ENCODE measurements at regions not wholly inside any gene's neighbourhood (a gene's known extent, or its start where the extent isn't known, plus 50 kb on each side); places are given as distances from the start of the nearest gene placed in this dataset.

GRCh38 chr13:38477676-38478075 lies 128.0 kb downstream of the UFM1 start:
- FAIRE-seq = no peak
- 6% methylated on average over 2 of the region's 2 CpGs for WGBS (ENCODE audit: missing lambda C conversion rate)
- ATAC-seq = no peak
- DNase-seq (ENCODE audit: low read depth in 1 of 2, low spot score in 1 of 2) = no peak
- ChIA-PET POLR2A (no interaction called here), CTCF (no interaction called here)
- no peaks in the 10 kb centered on the region for H3K4me1 ChIP-seq
- no peak overlapping the region for H3K4me2 ChIP-seq
- no peak overlapping the region for H3K4me3 ChIP-seq
- TF ChIP-seq POLR2A (IDR thresholded peaks at IDR 0.05; ENCODE audit: low read length) = no peak
- no peak for TF ChIP-seq RAD21 (conservative IDR thresholded peaks at IDR 0.05 in 1 of 2, IDR thresholded peaks at IDR 0.05 in 1 of 2)
- TF ChIP-seq CEBPB (IDR thresholded peaks at IDR 0.05) = no peak
- TF ChIP-seq FOSL2 (IDR thresholded peaks at IDR 0.05) = no peak
- no peak for TF ChIP-seq FOSL2 (CRISPR knock-in tag; IDR thresholded peaks at IDR 0.05)
- no peak for TF ChIP-seq TP53 (CRISPR knock-in tag; IDR thresholded peaks at IDR 0.05)
- no peak for TF ChIP-seq REST (IDR thresholded peaks at IDR 0.05)
- TF ChIP-seq CBX2 (IDR thresholded peaks at IDR 0.05; ENCODE audit: borderline replicate concordance, low read depth) = no peak
- TF ChIP-seq CHD2 (IDR thresholded peaks at IDR 0.05; ENCODE audit: low read length, partially characterized antibody) = no peak
- no peak for TF ChIP-seq HOXB13 (CRISPR knock-in tag; IDR thresholded peaks at IDR 0.05; ENCODE audit: low read depth)
- no peak for TF ChIP-seq PBX3 (IDR thresholded peaks at IDR 0.05)
- TF ChIP-seq ATOH8 (CRISPR knock-in tag; IDR thresholded peaks at IDR 0.05; ENCODE audit: low read depth) = no peak
- no peak for TF ChIP-seq BHLHE40 (IDR thresholded peaks at IDR 0.05; ENCODE audit: low read depth, low read length)
- no peak for TF ChIP-seq HMGXB4 (CRISPR knock-in tag; IDR thresholded peaks at IDR 0.05; ENCODE audit: borderline replicate concordance)
- no peak for TF ChIP-seq MAZ (IDR thresholded peaks at IDR 0.05; ENCODE audit: borderline replicate concordance, low read depth, low read length)
- no peak overlapping the region for H3K27ac ChIP-seq
- H3K9me3 ChIP-seq = no peaks in the 10 kb centered on the region

GRCh38 chr13:38483623-38484022 lies 134.0 kb downstream of the UFM1 start:
- no peak for DNase-seq (ENCODE audit: low read depth in 1 of 2, low spot score in 1 of 2)
- CTCF ChIA-PET = no interaction called here
- ATAC-seq = no peak
- no peak overlapping the region for H3K4me2 ChIP-seq
- whole genome bisulfite sequencing (ENCODE audit: missing lambda C conversion rate) = no CpG with 5 or more reads among the region's 1 CpG
- FAIRE-seq = no peak
- TF ChIP-seq HMGXB4 (CRISPR knock-in tag; IDR thresholded peaks at IDR 0.05; ENCODE audit: borderline replicate concordance) (no peak), POLR2AphosphoS2 (conservative IDR thresholded peaks at IDR 0.05; ENCODE audit: low read length) (no peak), ZC3H11A (IDR thresholded peaks at IDR 0.05) (no peak), TP53 (CRISPR knock-in tag; IDR thresholded peaks at IDR 0.05) (no peak), PBX3 (IDR thresholded peaks at IDR 0.05) (no peak), SMC3 (IDR thresholded peaks at IDR 0.05) (no peak)
- no peak overlapping the region for H3K4me3 ChIP-seq
- no peaks in the 10 kb centered on the region for H3K4me1 ChIP-seq
- POLR2A ChIA-PET = no interaction called here
- H3K9me3 ChIP-seq = no peaks in the 10 kb centered on the region
- no peak overlapping the region for H3K27ac ChIP-seq
